SK-MEL-5 (cell line): ENCODE measurements at regions not wholly inside any gene's neighbourhood (a gene's known extent, or its start where the extent isn't known, plus 50 kb on each side); places are given as distances from the start of the nearest gene placed in this dataset.
"Not testable (repeated sequence)": the region's sequence is repeated elsewhere in the genome, so short reads cannot be mapped to it uniquely, and the experiment has no call there.

Experiments used
- DNase-seq: peaks from one replicate; pipeline ENCODE4 v3.0.0-alpha.2; 2016; ENCODE audit warnings: low read depth, low spot score
- in situ Hi-C: cut with HindIII; loops from 2 replicates; pipeline ENCODE4 v1.10.0; 2016; ENCODE audit warnings: low sequenced_read_pairs, high pct_unique_total_duplicates, low pct_unique_long_range_greater_than_20kb

- no peak for DNase-seq
- in situ Hi-C loops: no loop called here
Measured at GRCh38 chr16:48997946-48998345, 283.7 kb downstream of the CBLN1 start.

GRCh38 chr16:48997081-48997615 lies 284.5 kb downstream of the CBLN1 start:
- in situ Hi-C loops: no loop called here
- DNase-seq: no peak

GRCh38 chr16:48978501-48978900 lies 303.1 kb downstream of the CBLN1 start:
- DNase-seq: no peak
- in situ Hi-C loops: no loop called here

GRCh38 chr16:48972236-48972635 lies 309.4 kb downstream of the CBLN1 start:
- no peak for DNase-seq

GRCh38 chr16:48971571-48972077 lies 310.0 kb downstream of the CBLN1 start:
- in situ Hi-C loops: no loop called here
- no peak for DNase-seq

More at GRCh38 chr16:48972236-48972635, 309.4 kb downstream of the CBLN1 start:
- in situ Hi-C loops: no loop called here

GRCh38 chr16:48970216-48970615 lies 311.4 kb downstream of the CBLN1 start:
- no peak for DNase-seq
- in situ Hi-C loops: no loop called here

GRCh38 chr16:48969611-48970010 lies 312.0 kb downstream of the CBLN1 start:
- DNase-seq: no peak
- in situ Hi-C loops: no loop called here

GRCh38 chr16:48965386-48965785 lies 316.3 kb downstream of the CBLN1 start:
- in situ Hi-C loops: no loop called here
- DNase-seq: no peak

GRCh38 chr16:48963901-48964615 lies 317.6 kb downstream of the CBLN1 start:
- in situ Hi-C loops: no loop called here
- DNase-seq: no peak

- DNase-seq: no peak
- in situ Hi-C loops: no loop called here
Measured at GRCh38 chr16:48963306-48963705, 318.3 kb downstream of the CBLN1 start.

- in situ Hi-C loops: no loop called here
- no peak for DNase-seq
Measured at GRCh38 chr16:48961546-48961945, 320.1 kb downstream of the CBLN1 start.

GRCh38 chr16:48960830-48961229 lies 320.8 kb downstream of the CBLN1 start:
- DNase-seq: no peak
- in situ Hi-C loops: no loop called here

- DNase-seq: no peak
- in situ Hi-C loops: no loop called here
Measured at GRCh38 chr16:48959747-48960146, 321.9 kb downstream of the CBLN1 start.

- in situ Hi-C loops: no loop called here
- DNase-seq: no peak
Measured at GRCh38 chr16:48959204-48959603, 322.4 kb downstream of the CBLN1 start.

GRCh38 chr16:48958681-48959080 lies 323.0 kb downstream of the CBLN1 start:
- in situ Hi-C loops: no loop called here
- DNase-seq: no peak

- in situ Hi-C loops: no loop called here
- no peak for DNase-seq
Measured at GRCh38 chr16:48956620-48957019, 325.0 kb downstream of the CBLN1 start.

GRCh38 chr16:48955837-48956236 lies 325.8 kb downstream of the CBLN1 start:
- in situ Hi-C loops: no loop called here
- no peak for DNase-seq

- in situ Hi-C loops, DNase-seq: not testable (repeated sequence)
Measured at GRCh38 chr16:48951621-48952125, 330.0 kb downstream of the CBLN1 start.

- in situ Hi-C loops: no loop called here
- no peak for DNase-seq
Measured at GRCh38 chr16:48950184-48950583, 331.5 kb downstream of the CBLN1 start.
